ENCODE measurements at regions not wholly inside any gene's neighbourhood (a gene's known extent, or its start where the extent isn't known, plus 50 kb on each side); places are given as distances from the start of the nearest gene placed in this dataset.

- no peak overlapping the region for H3K27ac ChIP-seq
- TF ChIP-seq CTCF (conservative IDR thresholded peaks at IDR 0.05) = no peak
Observed at GRCh38 chr13:22103046-22104027, 432.5 kb downstream of the FGF9 start.

- TF ChIP-seq CTCF (conservative IDR thresholded peaks at IDR 0.05) = no peak
Observed at GRCh38 chr13:22106058-22106457, 435.2 kb downstream of the FGF9 start.

GRCh38 chr13:22107549-22107948, 436.7 kb downstream of the FGF9 start:
- no peak overlapping the region for H3K27ac ChIP-seq
- no peak for TF ChIP-seq CTCF (conservative IDR thresholded peaks at IDR 0.05)

More at GRCh38 chr13:22106058-22106457, 435.2 kb downstream of the FGF9 start:
- no peak overlapping the region for H3K27ac ChIP-seq

- no peak overlapping the region for H3K27ac ChIP-seq
- no peak for TF ChIP-seq CTCF (conservative IDR thresholded peaks at IDR 0.05)
Observed at GRCh38 chr13:22108283-22108942, 437.5 kb downstream of the FGF9 start.

- H3K27ac ChIP-seq = no peak overlapping the region
- no peak for TF ChIP-seq CTCF (conservative IDR thresholded peaks at IDR 0.05)
Observed at GRCh38 chr13:22108979-22109378, 438.1 kb downstream of the FGF9 start.

GRCh38 chr13:22110368-22110767, 439.5 kb downstream of the FGF9 start:
- no peak for TF ChIP-seq CTCF (conservative IDR thresholded peaks at IDR 0.05)

GRCh38 chr13:22111152-22111783, 440.4 kb downstream of the FGF9 start:
- TF ChIP-seq CTCF (conservative IDR thresholded peaks at IDR 0.05) = no peak
- H3K27ac ChIP-seq = no peak overlapping the region

More at GRCh38 chr13:22110368-22110767, 439.5 kb downstream of the FGF9 start:
- no peak overlapping the region for H3K27ac ChIP-seq
